CD4-positive, alpha-beta T cell (primary cell): ENCODE measurements at regions not wholly inside any gene's neighbourhood (a gene's known extent, or its start where the extent isn't known, plus 50 kb on each side); places are given as distances from the start of the nearest gene placed in this dataset.

Experiments
- ATAC-seq: fragments of 200-7000 bp; cut with Tn5 transposase; one replicate; pipeline ENCODE4 v1.10.0; 2022; ENCODE audit warnings: mild to moderate bottlenecking; ENCODE audit not compliant: poor library complexity
- CTCF ChIA-PET: fragments of 350-600 bp; sonication (Branson Sonifier 250); formaldehyde crosslinking; loops from one replicate; lab custom pipeline; 2021; ENCODE audit warnings: antibody characterized with exemption, inconsistent platforms; lab: Charles Lee
- POLR2A ChIA-PET: fragments of 350-600 bp; sonication (Branson Sonifier 250); formaldehyde crosslinking; loops from one replicate; lab custom pipeline; 2021; ENCODE audit warnings: antibody characterized with exemption, inconsistent platforms; lab: Charles Lee
- DNase-seq, 14 experiments: peaks; one replicate each; pipeline ENCODE4 v3.0.0-alpha.2; 2013 to 2020; ENCODE audit warnings: mixed read lengths in 2 of 14
- H3K27ac ChIP-seq, 2 donors: one replicate each; pipeline versions ENCODE4 v1.5.1 to v1.7.0; 2013; ENCODE audit warnings: low read length in 2 of 2, low read depth in 1 of 2, mild to moderate bottlenecking in 1 of 2
- H3K27me3 ChIP-seq, 2 experiments: 1 replicate in 1 of 2; 2 replicates in 1 of 2; pipeline versions ENCODE4 v1.6.1 to v1.7.0; 2013; ENCODE audit warnings: low read length in 2 of 2, control low read depth in 1 of 2, mild to moderate bottlenecking in 1 of 2, moderate library complexity in 1 of 2; ENCODE audit not compliant: insufficient read depth in 2 of 2, control insufficient read depth in 1 of 2
- H3K36me3 ChIP-seq: one replicate; pipeline ENCODE4 v1.6.1; 2013; ENCODE audit warnings: low read length, control low read depth; ENCODE audit not compliant: insufficient read depth
- H3K4me1 ChIP-seq: one replicate; pipeline ENCODE4 v1.6.1; 2013; ENCODE audit warnings: low read length, control low read depth; ENCODE audit not compliant: insufficient read depth
- H3K4me3 ChIP-seq: one replicate; pipeline ENCODE4 v1.5.1; 2013; ENCODE audit warnings: mild to moderate bottlenecking, low read length, moderate library complexity
- H3K9me3 ChIP-seq, 2 experiments: 1 replicate in 1 of 2; 2 replicates in 1 of 2; pipeline versions ENCODE4 v1.6.1 to v1.7.0; 2013; ENCODE audit warnings: low read length in 2 of 2, mild to moderate bottlenecking in 2 of 2, control low read depth in 1 of 2, moderate library complexity in 1 of 2; ENCODE audit not compliant: control insufficient read depth in 1 of 2, insufficient read depth in 1 of 2
- H3K27ac Mint-ChIP-seq: one replicate; pipeline ENCODE4 v1.8.0; 2020; ENCODE audit warnings: mixed read lengths
- H3K27me3 Mint-ChIP-seq: one replicate; pipeline ENCODE4 v1.8.0; 2021; ENCODE audit warnings: mixed read lengths
- H3K36me3 Mint-ChIP-seq: one replicate; pipeline ENCODE4 v1.8.0; 2021; ENCODE audit warnings: low read depth, mixed read lengths
- H3K4me1 Mint-ChIP-seq: one replicate; pipeline ENCODE4 v1.8.0; 2021; ENCODE audit warnings: low read depth, mixed read lengths
- H3K4me3 Mint-ChIP-seq: one replicate; pipeline ENCODE4 v1.8.0; 2020; ENCODE audit warnings: mild to moderate bottlenecking, mixed read lengths
- H3K9me3 Mint-ChIP-seq: one replicate; pipeline ENCODE4 v1.8.0; 2020; ENCODE audit warnings: mixed read lengths
- intact Hi-C, 2 experiments: fragments of 100-400 bp; cut with DNase I in 1 of 2; cut with micrococcal nuclease in 1 of 2; formaldehyde crosslinking; loops; one replicate each; pipeline versions ENCODE4 v1.15.1 to v1.9.0; 2023 to 2025; cut with DNase I, micrococcal nuclease
- TF ChIP-seq, protein P1 (sequence below): fragments of 200-600 bp; IDR thresholded peaks from one replicate; pipeline ENCODE4 v1.8.0; 2022; ENCODE audit warnings: antibody characterized with exemption, mild to moderate bottlenecking

DNA sequence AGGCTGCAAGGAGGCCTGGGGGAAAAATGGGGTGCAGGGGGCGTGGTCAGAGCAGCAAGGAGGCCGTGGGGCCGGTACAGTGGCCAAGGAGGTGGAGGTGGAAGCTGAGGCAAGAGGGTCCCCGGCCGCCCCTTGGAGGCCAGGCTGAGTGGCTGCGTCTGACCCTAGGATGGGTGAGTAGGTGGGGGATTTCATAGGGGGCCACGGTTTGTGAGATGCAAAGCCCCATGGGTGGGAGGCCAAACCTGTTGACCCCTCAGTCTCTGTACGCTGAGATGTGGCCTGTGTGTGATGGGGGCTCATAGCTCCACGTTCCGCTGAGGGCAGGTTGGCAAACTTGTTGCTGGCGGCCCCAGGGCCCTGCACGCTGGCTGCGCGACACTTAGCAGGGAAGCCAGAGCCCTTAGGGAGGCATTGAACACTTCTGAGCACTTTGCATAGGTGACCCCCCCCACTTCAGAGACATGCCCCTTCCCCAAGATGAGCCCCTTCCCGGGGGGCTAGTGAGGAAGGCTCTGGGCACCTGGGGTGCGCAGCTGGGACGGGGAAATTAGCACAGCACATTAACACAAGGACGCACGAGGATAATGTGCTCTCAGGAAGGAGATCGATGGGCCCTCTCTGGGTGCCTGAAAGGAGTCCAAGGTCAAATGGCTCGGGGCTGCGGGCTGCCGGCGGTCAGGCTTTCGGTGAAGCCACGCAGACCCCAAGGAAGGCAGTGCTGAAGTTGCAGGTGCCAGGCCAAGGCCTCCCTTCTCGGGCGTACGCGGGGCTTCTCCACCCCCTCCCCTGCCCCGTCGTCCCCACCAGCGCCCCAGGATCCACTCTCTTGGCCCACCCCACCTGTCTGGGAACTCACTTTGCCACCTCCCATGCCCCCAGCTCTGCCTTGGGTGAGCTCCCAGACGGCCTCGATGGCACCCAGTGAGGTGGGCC lies 107.4 kb downstream of the HMX1 start:
- Histone ChIP-seq H3K4me1 (no peaks in the 10 kb centered on the region), H3K9me3 (peaks cover 0 to 20% of the 10 kb centered on the region in 2 experiments), H3K4me3 (no peak overlapping the region), H3K36me3 (no peaks in the 10 kb centered on the region), H3K27ac (no peak overlapping the region), H3K27me3 (peaks cover 0 to 2% of the 10 kb centered on the region in 2 experiments)
- no peaks in the 10 kb centered on the region for H3K36me3 Mint-ChIP-seq
- TF ChIP-seq, protein P1, sequence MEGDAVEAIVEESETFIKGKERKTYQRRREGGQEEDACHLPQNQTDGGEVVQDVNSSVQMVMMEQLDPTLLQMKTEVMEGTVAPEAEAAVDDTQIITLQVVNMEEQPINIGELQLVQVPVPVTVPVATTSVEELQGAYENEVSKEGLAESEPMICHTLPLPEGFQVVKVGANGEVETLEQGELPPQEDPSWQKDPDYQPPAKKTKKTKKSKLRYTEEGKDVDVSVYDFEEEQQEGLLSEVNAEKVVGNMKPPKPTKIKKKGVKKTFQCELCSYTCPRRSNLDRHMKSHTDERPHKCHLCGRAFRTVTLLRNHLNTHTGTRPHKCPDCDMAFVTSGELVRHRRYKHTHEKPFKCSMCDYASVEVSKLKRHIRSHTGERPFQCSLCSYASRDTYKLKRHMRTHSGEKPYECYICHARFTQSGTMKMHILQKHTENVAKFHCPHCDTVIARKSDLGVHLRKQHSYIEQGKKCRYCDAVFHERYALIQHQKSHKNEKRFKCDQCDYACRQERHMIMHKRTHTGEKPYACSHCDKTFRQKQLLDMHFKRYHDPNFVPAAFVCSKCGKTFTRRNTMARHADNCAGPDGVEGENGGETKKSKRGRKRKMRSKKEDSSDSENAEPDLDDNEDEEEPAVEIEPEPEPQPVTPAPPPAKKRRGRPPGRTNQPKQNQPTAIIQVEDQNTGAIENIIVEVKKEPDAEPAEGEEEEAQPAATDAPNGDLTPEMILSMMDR: no peak
- no peak overlapping the region for H3K4me3 Mint-ChIP-seq
- no peak for DNase-seq
- intact Hi-C loops: no loop called here
- H3K27ac Mint-ChIP-seq: no peak overlapping the region
- H3K27me3 Mint-ChIP-seq: no peaks in the 10 kb centered on the region
- H3K4me1 Mint-ChIP-seq: no peaks in the 10 kb centered on the region
- ATAC-seq: no peak
- CTCF ChIA-PET: no interaction called here
- POLR2A ChIA-PET: no interaction called here
- no peaks in the 10 kb centered on the region for H3K9me3 Mint-ChIP-seq

DNA sequence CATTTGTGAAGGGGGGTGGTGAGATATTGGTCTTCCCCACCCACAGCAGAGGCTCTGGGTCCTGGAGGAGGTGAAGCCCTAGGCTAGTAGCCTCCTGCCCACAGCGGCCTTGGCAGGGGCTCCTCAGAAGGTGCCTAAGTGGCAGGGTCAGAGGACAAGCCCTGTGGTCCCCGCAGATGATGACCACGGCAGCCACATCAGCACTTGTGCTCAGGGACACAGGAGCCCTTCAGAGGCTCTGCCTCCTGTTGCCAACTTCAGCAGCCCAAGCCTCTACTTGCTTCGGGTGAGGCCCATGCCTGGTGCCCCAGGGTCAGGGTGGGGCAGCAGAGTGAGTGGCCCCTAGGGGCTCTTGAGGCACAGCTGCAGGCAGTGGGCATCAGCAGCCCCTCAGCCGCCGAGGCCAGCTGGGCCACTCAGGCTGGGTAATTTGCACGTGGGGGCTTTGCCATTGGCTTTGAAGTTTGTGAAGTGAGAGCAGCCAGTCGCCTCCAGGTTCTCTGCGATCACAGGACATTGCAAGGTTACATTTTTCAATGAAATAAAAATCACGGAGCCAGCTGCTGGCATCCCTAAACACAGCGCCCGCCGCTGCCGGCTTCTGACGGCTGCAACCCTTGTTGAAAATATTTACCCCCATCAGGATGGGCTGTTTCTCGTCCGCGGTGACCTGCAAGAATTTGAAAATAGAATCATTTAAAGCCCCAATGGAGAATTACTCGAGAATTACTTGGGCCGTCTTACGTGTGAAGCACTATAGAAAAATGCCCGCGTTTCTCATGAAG lies 108.5 kb downstream of the HMX1 start:
- peaks cover 0 to 2% of the 10 kb centered on the region in 2 experiments for H3K27me3 ChIP-seq
- no peaks in the 10 kb centered on the region for H3K4me1 ChIP-seq
- H3K27ac ChIP-seq: no peak overlapping the region
- no peaks in the 10 kb centered on the region for H3K36me3 ChIP-seq
- Mint-ChIP-seq H3K4me1 (no peaks in the 10 kb centered on the region), H3K36me3 (no peaks in the 10 kb centered on the region), H3K4me3 (no peak overlapping the region), H3K27ac (no peak overlapping the region), H3K9me3 (no peaks in the 10 kb centered on the region), H3K27me3 (no peaks in the 10 kb centered on the region)
- CTCF ChIA-PET: no interaction called here
- DNase-seq (no peak), ATAC-seq (no peak)
- TF ChIP-seq, protein P1: no peak
- no peak overlapping the region for H3K4me3 ChIP-seq
- intact Hi-C loops: no loop called here
- H3K9me3 ChIP-seq: peaks cover 0 to 11% of the 10 kb centered on the region in 2 experiments
- POLR2A ChIA-PET: no interaction called here

DNA sequence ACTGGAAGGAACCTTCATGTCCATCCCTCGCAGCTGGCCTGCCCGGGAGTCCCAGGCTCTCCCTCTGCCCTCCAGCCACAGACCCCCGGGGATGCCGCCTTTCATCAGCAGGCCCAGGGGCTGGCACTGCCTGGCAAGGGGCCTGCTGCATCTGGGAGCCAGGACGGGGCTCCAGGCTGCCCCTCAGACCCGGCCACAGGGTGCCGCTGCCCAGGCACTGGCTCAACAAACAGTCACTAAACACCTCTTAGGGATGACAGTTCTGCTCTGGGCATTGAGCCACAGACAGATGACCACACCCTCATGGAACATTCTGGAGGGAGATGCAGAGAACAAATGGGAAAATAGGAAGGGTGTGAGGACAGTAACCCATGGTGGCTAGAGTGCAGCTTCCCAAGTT lies 109.3 kb downstream of the HMX1 start:
- ATAC-seq: no peak

More for the DNA sequence above, 109.3 kb downstream of the HMX1 start:
- no peaks in the 10 kb centered on the region for H3K4me1 Mint-ChIP-seq
- H3K9me3 Mint-ChIP-seq: no peaks in the 10 kb centered on the region
- peaks cover 0 to 11% of the 10 kb centered on the region in 2 experiments for H3K9me3 ChIP-seq
- TF ChIP-seq, protein P1: no peak
- H3K27ac ChIP-seq: no peak overlapping the region
- ChIA-PET CTCF (no interaction called here), POLR2A (no interaction called here)
- DNase-seq: no peak
- H3K27ac Mint-ChIP-seq: no peak overlapping the region
- no peak overlapping the region for H3K4me3 Mint-ChIP-seq
- peaks cover 0 to 2% of the 10 kb centered on the region in 2 experiments for H3K27me3 ChIP-seq
- intact Hi-C loops: no loop called here
- H3K36me3 Mint-ChIP-seq: no peaks in the 10 kb centered on the region
- H3K36me3 ChIP-seq: no peaks in the 10 kb centered on the region
- H3K4me1 ChIP-seq: no peaks in the 10 kb centered on the region
- H3K27me3 Mint-ChIP-seq: no peaks in the 10 kb centered on the region
- H3K4me3 ChIP-seq: no peak overlapping the region
